Panc1 (cell line): ENCODE measurements at regions not wholly inside any gene's neighbourhood (a gene's known extent, or its start where the extent isn't known, plus 50 kb on each side); places are given as distances from the start of the nearest gene placed in this dataset.

Experiments
- ATAC-seq: fragments of 200-7000 bp; cut with Tn5 transposase; 2 replicates; pipeline ENCODE4 v1.9.1; 2020; ENCODE audit warnings: mild to moderate bottlenecking, moderate library complexity
- BruUV-seq: library from RNA; stranded (reverse); fragments of 400-500 nt; replicated peaks from 2 replicates; lab custom pipeline; 2021; lab: Mats Ljungman, UMichigan
- CTCF ChIA-PET: fragments of 300-600 bp; sonication (Branson Sonifier 250); formaldehyde crosslinking; loops from one replicate; lab custom pipeline; 2022; ENCODE audit warnings: antibody characterized with exemption; lab: Charles Lee
- POLR2A ChIA-PET: fragments of 300-600 bp; sonication (Branson Sonifier 250); formaldehyde crosslinking; loops from one replicate; lab custom pipeline; 2022; ENCODE audit warnings: antibody characterized with exemption; lab: Charles Lee
- DNase-seq: peaks from one replicate; pipeline ENCODE4 v3.0.0-alpha.2; 2010; ENCODE audit warnings: low read depth, low spot score
- H3K27ac ChIP-seq: 2 replicates; pipeline ENCODE4 v1.5.1; 2011; ENCODE audit warnings: mild to moderate bottlenecking, low read length, inconsistent platforms
- H3K27me3 ChIP-seq: fragments of 200-500 bp; sonication (Bioruptor generic); 2 replicates; pipeline ENCODE4 v1.6.0; 2014; ENCODE audit warnings: low read length, inconsistent platforms; ENCODE audit not compliant: control insufficient read depth, insufficient read depth
- H3K36me3 ChIP-seq: fragments of 200-500 bp; sonication (Bioruptor generic); 2 replicates; pipeline ENCODE4 v1.5.1; 2014; ENCODE audit warnings: inconsistent platforms, mild to moderate bottlenecking, low read length, moderate library complexity; ENCODE audit not compliant: control insufficient read depth, insufficient read depth
- H3K4me1 ChIP-seq: 2 replicates; pipeline ENCODE4 v1.5.1; 2011; ENCODE audit warnings: inconsistent platforms, mild to moderate bottlenecking, low read length, moderate library complexity; ENCODE audit not compliant: control insufficient read depth, insufficient read depth
- H3K4me3 ChIP-seq, 2 experiments: 2 replicates each; pipeline ENCODE4 v1.5.1; 2011 to 2012; ENCODE audit warnings: low read depth in 2 of 2, low read length in 2 of 2, mild to moderate bottlenecking in 2 of 2, inconsistent platforms in 1 of 2, moderate library complexity in 1 of 2
- H3K9me3 ChIP-seq: fragments of 200-500 bp; sonication (Bioruptor generic); 2 replicates; pipeline ENCODE4 v1.5.1; 2014; ENCODE audit warnings: low read depth, mild to moderate bottlenecking, inconsistent platforms, low read length, moderate library complexity; ENCODE audit not compliant: control insufficient read depth, insufficient read depth
- POLR2AphosphoS5 ChIP-seq: IDR thresholded peaks from 2 replicates; pipeline ENCODE4 v1.6.1; 2012; ENCODE audit warnings: mild to moderate bottlenecking, low read depth, low read length, moderate library complexity
- SIN3A ChIP-seq: IDR thresholded peaks from 2 replicates; pipeline ENCODE4 v1.6.1; 2012; ENCODE audit warnings: low read depth, mild to moderate bottlenecking, low read length, moderate library complexity, borderline replicate concordance; ENCODE audit not compliant: insufficient read depth
- TCF7L2 ChIP-seq: IDR thresholded peaks from 2 replicates; pipeline ENCODE4 v1.6.1; 2011; ENCODE audit warnings: mild to moderate bottlenecking, low read depth, low read length, inconsistent platforms
- in situ Hi-C: cut with HindIII; loops from 2 replicates; pipeline ENCODE4 v1.10.0; 2016; ENCODE audit warnings: low sequenced_read_pairs, low pct_unique_long_range_greater_than_20kb
- intact Hi-C: fragments of 100-400 bp; cut with micrococcal nuclease; formaldehyde crosslinking; loops from one replicate; pipeline ENCODE4 v1.10.0; 2022; ENCODE audit not compliant: unreplicated experiment
- TF ChIP-seq, protein P1 (sequence below): fragments of 450-650 bp; IDR thresholded peaks from 2 replicates; pipeline ENCODE4 v1.5.1; 2017; ENCODE audit warnings: mild to moderate bottlenecking
- TF ChIP-seq, protein P2 (sequence below), 2 experiments: IDR thresholded peaks; 2 replicates each; pipeline ENCODE4 v1.6.1; 2011 to 2012; ENCODE audit warnings: low read depth in 2 of 2, control low read depth in 1 of 2, low read length in 1 of 2, mild to moderate bottlenecking in 1 of 2, moderate library complexity in 1 of 2; ENCODE audit not compliant: insufficient read depth in 1 of 2

DNA sequence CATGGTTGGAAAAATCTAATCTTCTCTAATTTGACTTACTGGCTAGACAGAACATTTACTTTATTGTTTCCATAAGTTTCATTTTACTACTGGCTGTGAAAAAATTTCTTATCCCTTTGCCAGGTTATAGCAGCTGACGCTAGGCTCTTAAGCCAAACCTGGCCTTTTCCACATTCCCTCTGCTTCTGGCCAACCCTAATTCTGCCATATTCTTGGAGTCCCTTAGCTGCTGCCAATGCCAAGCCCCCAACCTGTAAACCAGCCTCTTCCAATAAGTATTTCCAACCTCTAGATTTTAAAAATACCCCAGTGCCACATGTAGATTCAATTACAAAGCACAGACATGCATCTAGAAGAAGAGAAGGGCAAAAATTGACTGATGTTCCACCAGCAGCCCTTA lies 452.3 kb upstream of the MEX3C start:
- no peak overlapping the region for H3K27ac ChIP-seq
- no TSS peak for BruUV-seq
- DNase-seq (no peak), ATAC-seq (no peak)
- no peaks in the 10 kb centered on the region for H3K36me3 ChIP-seq
- no peak overlapping the region for H3K4me3 ChIP-seq
- CTCF ChIA-PET, result no interaction called here
- H3K9me3 ChIP-seq, result no peaks in the 10 kb centered on the region
- no peak for TF ChIP-seq TCF7L2
- TF ChIP-seq, protein P1, sequence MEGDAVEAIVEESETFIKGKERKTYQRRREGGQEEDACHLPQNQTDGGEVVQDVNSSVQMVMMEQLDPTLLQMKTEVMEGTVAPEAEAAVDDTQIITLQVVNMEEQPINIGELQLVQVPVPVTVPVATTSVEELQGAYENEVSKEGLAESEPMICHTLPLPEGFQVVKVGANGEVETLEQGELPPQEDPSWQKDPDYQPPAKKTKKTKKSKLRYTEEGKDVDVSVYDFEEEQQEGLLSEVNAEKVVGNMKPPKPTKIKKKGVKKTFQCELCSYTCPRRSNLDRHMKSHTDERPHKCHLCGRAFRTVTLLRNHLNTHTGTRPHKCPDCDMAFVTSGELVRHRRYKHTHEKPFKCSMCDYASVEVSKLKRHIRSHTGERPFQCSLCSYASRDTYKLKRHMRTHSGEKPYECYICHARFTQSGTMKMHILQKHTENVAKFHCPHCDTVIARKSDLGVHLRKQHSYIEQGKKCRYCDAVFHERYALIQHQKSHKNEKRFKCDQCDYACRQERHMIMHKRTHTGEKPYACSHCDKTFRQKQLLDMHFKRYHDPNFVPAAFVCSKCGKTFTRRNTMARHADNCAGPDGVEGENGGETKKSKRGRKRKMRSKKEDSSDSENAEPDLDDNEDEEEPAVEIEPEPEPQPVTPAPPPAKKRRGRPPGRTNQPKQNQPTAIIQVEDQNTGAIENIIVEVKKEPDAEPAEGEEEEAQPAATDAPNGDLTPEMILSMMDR, result no peak
- no peak for TF ChIP-seq SIN3A
- no peak for TF ChIP-seq POLR2AphosphoS5
- TF ChIP-seq, protein P2, sequence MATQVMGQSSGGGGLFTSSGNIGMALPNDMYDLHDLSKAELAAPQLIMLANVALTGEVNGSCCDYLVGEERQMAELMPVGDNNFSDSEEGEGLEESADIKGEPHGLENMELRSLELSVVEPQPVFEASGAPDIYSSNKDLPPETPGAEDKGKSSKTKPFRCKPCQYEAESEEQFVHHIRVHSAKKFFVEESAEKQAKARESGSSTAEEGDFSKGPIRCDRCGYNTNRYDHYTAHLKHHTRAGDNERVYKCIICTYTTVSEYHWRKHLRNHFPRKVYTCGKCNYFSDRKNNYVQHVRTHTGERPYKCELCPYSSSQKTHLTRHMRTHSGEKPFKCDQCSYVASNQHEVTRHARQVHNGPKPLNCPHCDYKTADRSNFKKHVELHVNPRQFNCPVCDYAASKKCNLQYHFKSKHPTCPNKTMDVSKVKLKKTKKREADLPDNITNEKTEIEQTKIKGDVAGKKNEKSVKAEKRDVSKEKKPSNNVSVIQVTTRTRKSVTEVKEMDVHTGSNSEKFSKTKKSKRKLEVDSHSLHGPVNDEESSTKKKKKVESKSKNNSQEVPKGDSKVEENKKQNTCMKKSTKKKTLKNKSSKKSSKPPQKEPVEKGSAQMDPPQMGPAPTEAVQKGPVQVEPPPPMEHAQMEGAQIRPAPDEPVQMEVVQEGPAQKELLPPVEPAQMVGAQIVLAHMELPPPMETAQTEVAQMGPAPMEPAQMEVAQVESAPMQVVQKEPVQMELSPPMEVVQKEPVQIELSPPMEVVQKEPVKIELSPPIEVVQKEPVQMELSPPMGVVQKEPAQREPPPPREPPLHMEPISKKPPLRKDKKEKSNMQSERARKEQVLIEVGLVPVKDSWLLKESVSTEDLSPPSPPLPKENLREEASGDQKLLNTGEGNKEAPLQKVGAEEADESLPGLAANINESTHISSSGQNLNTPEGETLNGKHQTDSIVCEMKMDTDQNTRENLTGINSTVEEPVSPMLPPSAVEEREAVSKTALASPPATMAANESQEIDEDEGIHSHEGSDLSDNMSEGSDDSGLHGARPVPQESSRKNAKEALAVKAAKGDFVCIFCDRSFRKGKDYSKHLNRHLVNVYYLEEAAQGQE (IDR thresholded peaks at IDR 0.05; ENCODE audit: insufficient read depth in 1 of 2, low read depth in 2 of 2, low read length in 1 of 2), result no peak
- intact Hi-C loops, result no loop called here
- in situ Hi-C loops, result no loop called here
- no peaks in the 10 kb centered on the region for H3K4me1 ChIP-seq
- H3K27me3 ChIP-seq, result no peaks in the 10 kb centered on the region
- POLR2A ChIA-PET, result no interaction called here

DNA sequence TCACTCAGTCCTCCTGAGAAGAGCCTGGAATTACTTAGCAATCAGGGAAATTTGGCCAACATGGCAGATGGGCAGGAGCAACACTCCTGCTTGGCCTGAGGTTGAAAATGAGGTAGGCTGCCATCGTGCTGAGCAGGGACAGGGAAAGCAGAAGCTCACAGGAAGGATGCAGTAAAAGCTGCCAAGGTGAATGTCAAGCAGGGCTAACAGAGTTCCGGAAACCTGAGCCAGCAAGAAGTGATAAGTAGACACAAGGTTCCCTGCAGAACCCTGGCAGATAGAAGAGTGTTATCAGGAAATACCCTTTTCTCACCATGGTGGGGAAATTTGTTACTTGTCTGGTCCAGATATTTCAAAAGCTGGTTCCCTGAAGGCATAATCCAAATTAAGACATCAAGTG lies 454.3 kb upstream of the MEX3C start:
- DNase-seq (no peak), ATAC-seq (no peak)
- intact Hi-C loops, result no loop called here
- Histone ChIP-seq H3K4me3 (no peak overlapping the region), H3K27me3 (no peaks in the 10 kb centered on the region), H3K4me1 (no peaks in the 10 kb centered on the region), H3K36me3 (no peaks in the 10 kb centered on the region), H3K9me3 (no peaks in the 10 kb centered on the region), H3K27ac (no peak overlapping the region)
- POLR2A ChIA-PET, result no interaction called here
- CTCF ChIA-PET, result no interaction called here
- TF ChIP-seq POLR2AphosphoS5 (no peak), SIN3A (no peak), TCF7L2 (no peak)
- TF ChIP-seq, protein P2 (IDR thresholded peaks at IDR 0.05; ENCODE audit: insufficient read depth in 1 of 2, low read depth in 2 of 2, low read length in 1 of 2), result no peak
- TF ChIP-seq, protein P1, result no peak
- no TSS peak for BruUV-seq
- in situ Hi-C loops, result no loop called here
